Tibial artery (tissue), 4 donors: ENCODE measurements at regions not wholly inside any gene's neighbourhood (a gene's known extent, or its start where the extent isn't known, plus 50 kb on each side); places are given as distances from the start of the nearest gene placed in this dataset.

ENCODE experiments used
- DNase-seq, 2 donors: peaks; one replicate each; pipeline ENCODE4 v3.0.0-alpha.2; 2019
- H3K27ac ChIP-seq, 2 donors: fragments of 200-600 bp; sonication (generic) in 1 of 2; 1 replicate in 1 of 2; 2 replicates in 1 of 2; pipeline ENCODE4 v1.5.1; 2018 to 2019; ENCODE audit warnings: mild to moderate bottlenecking in 1 of 2
- H3K27me3 ChIP-seq, 2 donors: fragments of 200-600 bp; sonication (generic) in 1 of 2; one replicate each; pipeline versions ENCODE4 v1.5.1 to v1.6.0; 2016 to 2019
- H3K36me3 ChIP-seq, 3 donors: fragments of 200-600 bp; sonication (generic) in 2 of 3; one replicate each; pipeline ENCODE4 v1.5.1; 2016 to 2019; ENCODE audit warnings: mild to moderate bottlenecking in 2 of 3
- H3K4me1 ChIP-seq, 4 donors: fragments of 200-600 bp; sonication (generic) in 2 of 4; 1 replicate in 3 of 4; 2 replicates in 1 of 4; pipeline ENCODE4 v1.5.1; 2016 to 2019
- H3K4me3 ChIP-seq, 2 donors: fragments of 200-600 bp; sonication (generic) in 1 of 2; 1 replicate in 1 of 2; 2 replicates in 1 of 2; pipeline ENCODE4 v1.5.1; 2018 to 2019; ENCODE audit warnings: mild to moderate bottlenecking in 2 of 2
- H3K9me3 ChIP-seq, 3 donors: fragments of 200-600 bp; sonication (generic) in 1 of 3; one replicate each; pipeline ENCODE4 v1.5.1; 2016 to 2019
- intact Hi-C: fragments of 100-400 bp; cut with DNase I; formaldehyde crosslinking; loops from one replicate; pipeline ENCODE4 v1.15.0; 2023; ENCODE audit warnings: low total_unique reads
- TF ChIP-seq, protein P1 (sequence below), 2 experiments: fragments of 200-600 bp in 1 of 2; fragments of 450-650 bp in 1 of 2; IDR thresholded peaks; one replicate each; pipeline ENCODE4 v1.5.1; 2017 to 2019; ENCODE audit warnings: antibody characterized with exemption in 2 of 2, mild to moderate bottlenecking in 1 of 2, moderate library complexity in 1 of 2

DNA sequence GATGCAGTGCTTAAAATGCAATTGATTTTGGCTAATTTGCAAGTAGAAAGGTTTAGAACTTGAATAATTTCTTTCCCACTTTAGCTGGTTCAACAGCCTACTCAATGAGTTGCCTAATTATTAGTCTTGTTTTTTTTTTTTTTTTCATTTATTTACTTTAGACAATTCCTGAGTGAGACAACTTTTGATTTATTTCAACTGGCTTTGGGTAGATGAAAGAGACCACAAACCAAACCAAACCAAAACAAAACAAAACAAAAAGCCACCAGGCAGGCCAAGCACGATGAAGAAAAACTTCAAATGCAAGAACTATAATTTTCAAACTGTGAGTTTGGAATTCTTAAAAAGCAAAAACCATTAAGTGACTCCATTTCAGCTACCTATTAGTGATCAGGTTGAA is 469.9 kb downstream of the GBE1 start:
- H3K9me3 ChIP-seq: peaks cover 0 to 10% (median 0%) of the 10 kb centered on the region in 3 donors
- no peaks in the 10 kb centered on the region for H3K36me3 ChIP-seq
- H3K27ac ChIP-seq: no peak overlapping the region
- no peaks in the 10 kb centered on the region for H3K27me3 ChIP-seq
- no peak for DNase-seq
- H3K4me1 ChIP-seq: no peaks in the 10 kb centered on the region
- TF ChIP-seq, protein P1, sequence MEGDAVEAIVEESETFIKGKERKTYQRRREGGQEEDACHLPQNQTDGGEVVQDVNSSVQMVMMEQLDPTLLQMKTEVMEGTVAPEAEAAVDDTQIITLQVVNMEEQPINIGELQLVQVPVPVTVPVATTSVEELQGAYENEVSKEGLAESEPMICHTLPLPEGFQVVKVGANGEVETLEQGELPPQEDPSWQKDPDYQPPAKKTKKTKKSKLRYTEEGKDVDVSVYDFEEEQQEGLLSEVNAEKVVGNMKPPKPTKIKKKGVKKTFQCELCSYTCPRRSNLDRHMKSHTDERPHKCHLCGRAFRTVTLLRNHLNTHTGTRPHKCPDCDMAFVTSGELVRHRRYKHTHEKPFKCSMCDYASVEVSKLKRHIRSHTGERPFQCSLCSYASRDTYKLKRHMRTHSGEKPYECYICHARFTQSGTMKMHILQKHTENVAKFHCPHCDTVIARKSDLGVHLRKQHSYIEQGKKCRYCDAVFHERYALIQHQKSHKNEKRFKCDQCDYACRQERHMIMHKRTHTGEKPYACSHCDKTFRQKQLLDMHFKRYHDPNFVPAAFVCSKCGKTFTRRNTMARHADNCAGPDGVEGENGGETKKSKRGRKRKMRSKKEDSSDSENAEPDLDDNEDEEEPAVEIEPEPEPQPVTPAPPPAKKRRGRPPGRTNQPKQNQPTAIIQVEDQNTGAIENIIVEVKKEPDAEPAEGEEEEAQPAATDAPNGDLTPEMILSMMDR (IDR thresholded peaks at IDR 0.05): no peak
- intact Hi-C loops: no loop called here
- H3K4me3 ChIP-seq: no peak overlapping the region

DNA sequence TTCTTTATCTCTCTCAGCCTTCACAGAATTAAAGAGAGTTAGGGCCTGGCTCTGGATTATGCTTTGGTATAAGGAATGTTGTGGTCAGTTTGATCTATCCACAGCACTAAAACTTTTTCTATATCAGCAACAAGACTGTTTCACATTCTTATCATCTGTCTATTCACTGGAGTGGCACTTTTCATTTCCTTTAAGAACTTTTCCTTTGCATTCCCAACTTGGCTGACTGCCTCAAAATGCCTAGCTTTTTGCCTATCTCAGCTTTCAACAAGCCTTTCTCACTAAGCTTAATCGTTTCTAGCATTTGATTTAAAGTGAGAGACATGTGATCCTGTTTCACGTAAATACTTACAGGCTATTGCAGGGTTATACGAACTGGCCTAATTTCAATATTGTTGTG is 471.8 kb downstream of the GBE1 start:
- no peak overlapping the region for H3K27ac ChIP-seq
- no peak for DNase-seq
- no peaks in the 10 kb centered on the region for H3K4me1 ChIP-seq
- intact Hi-C loops: no loop called here
- TF ChIP-seq, protein P1 (IDR thresholded peaks at IDR 0.05): no peak
- no peaks in the 10 kb centered on the region for H3K36me3 ChIP-seq
- no peak overlapping the region for H3K4me3 ChIP-seq
- H3K9me3 ChIP-seq: peaks cover 0 to 10% (median 0%) of the 10 kb centered on the region in 3 donors
- H3K27me3 ChIP-seq: no peaks in the 10 kb centered on the region

DNA sequence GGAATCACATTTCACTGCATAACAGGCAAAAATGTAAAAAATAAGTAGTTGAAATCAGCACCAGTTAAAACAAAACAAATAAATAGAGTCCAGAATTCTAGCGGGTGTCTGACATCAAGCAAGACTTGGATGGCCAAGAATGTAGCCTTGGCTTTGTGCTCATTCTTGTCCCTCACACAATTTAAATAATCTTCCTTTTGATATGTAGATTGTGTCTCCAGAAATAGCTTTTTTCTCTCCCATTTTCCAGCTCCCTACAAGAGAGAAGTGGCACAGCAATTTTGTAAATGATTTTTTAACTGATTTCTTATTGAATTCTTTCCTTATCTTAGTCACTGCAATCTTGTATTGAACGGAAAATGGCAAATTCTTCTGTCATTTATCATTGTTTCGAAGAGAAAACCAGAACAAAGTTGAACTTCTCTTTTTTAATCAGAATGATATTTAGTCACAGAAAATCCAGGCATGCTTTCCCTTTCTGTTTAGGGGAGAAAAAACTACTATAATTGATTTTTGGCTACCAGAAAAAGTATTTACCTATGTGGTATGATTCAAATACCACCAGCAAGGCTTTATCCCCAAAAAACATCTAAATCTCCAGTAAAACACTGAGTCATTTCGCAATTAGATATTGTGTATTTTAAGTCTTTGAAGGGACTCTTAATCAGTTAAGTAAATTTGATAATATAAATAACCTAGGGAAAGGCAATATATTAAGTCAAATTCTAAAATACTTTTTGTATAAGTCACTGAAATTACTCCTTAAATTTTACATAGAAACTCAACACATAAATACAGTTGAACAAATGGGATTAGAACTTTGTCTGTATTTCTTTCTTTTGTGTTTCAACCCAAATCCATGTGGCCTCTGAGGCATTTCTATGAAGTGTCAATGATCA is 481.7 kb downstream of the GBE1 start:
- no peaks in the 10 kb centered on the region for H3K4me1 ChIP-seq

DNA sequence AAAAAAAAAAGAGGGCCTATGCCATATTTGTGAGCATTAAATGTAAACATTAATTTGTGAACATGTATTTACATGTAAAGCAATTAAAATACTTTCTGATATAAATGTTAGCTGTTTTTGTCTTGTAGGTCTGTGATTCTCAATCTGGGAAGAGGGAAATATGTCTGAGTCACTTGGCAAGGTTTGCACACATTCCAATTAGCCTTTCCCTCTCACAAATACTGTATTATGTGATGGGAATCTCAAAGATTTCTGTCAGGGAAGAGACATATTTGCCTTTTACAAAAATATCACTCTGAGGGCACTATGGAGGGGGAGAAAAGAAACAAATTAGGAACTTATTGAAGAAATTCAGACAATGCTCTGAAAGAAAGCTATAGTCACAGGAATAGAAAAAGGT is 483.6 kb downstream of the GBE1 start:
- no peak overlapping the region for H3K27ac ChIP-seq
- no peaks in the 10 kb centered on the region for H3K36me3 ChIP-seq
- no peaks in the 10 kb centered on the region for H3K9me3 ChIP-seq
- DNase-seq: no peak
- no peaks in the 10 kb centered on the region for H3K27me3 ChIP-seq
- H3K4me1 ChIP-seq: no peaks in the 10 kb centered on the region
- TF ChIP-seq, protein P1 (IDR thresholded peaks at IDR 0.05): no peak
- intact Hi-C loops: no loop called here
- no peak overlapping the region for H3K4me3 ChIP-seq

More for the DNA sequence above, 481.7 kb downstream of the GBE1 start:
- intact Hi-C loops: no loop called here
- no peak overlapping the region for H3K4me3 ChIP-seq
- no peaks in the 10 kb centered on the region for H3K27me3 ChIP-seq
- H3K36me3 ChIP-seq: no peaks in the 10 kb centered on the region
- TF ChIP-seq, protein P1 (IDR thresholded peaks at IDR 0.05): no peak
- no peak for DNase-seq
- H3K27ac ChIP-seq: no peak overlapping the region
- no peaks in the 10 kb centered on the region for H3K9me3 ChIP-seq

DNA sequence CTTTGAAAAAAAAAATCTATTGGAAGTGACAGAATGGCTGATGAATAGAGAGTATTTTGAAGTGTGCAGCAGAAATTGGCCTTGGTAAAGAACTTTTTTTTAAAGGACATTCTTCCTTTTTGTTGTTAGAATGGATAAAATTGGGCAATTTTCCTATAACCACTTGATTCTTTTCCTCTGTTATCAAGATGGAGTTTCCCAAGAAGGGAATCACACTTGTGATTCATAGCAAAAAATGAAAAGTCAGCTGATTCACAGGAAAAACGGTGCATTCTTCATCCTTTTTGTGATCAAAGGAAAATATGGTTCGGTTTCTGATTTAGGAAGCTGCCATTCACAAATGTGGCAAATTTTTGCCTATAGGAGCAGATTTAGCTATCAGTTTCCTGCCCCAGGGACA is 486.8 kb downstream of the GBE1 start:
- TF ChIP-seq, protein P1 (IDR thresholded peaks at IDR 0.05): no peak
- intact Hi-C loops: no loop called here
- no peak overlapping the region for H3K27ac ChIP-seq

More for the DNA sequence above, 486.8 kb downstream of the GBE1 start:
- no peaks in the 10 kb centered on the region for H3K27me3 ChIP-seq
- no peaks in the 10 kb centered on the region for H3K36me3 ChIP-seq
- no peaks in the 10 kb centered on the region for H3K4me1 ChIP-seq
- H3K9me3 ChIP-seq: no peaks in the 10 kb centered on the region
- no peak overlapping the region for H3K4me3 ChIP-seq
- no peak for DNase-seq
